ENCODE measurements at regions not wholly inside any gene's neighbourhood (a gene's known extent, or its start where the extent isn't known, plus 50 kb on each side); places are given as distances from the start of the nearest gene placed in this dataset.
A peak's percentile ranks its signal among the peaks of the same experiment; 100 is the strongest.

DNA sequence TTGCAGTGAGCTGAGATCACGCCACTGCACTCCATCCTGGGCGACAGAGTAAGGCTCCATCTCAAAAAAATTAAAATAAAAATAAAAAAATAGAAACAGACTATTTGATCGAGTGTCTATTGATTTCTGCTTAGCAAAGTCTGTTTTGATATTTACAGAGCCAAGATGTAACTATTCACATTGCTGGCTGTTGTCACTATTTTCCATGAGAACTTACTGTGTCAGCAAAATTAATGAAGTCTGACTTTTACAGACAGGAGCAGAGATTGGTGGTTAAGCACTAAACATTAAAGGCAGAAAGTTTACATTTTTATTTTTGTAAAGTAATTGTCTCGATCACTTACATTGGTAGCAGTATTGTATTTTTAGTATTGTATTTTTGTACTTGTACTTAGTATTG, 85.0 kb upstream of the CCDC28A start:
- H3K36me3 ChIP-seq (ENCODE audit: control insufficient read depth, insufficient read depth, low read length) = no peaks in the 10 kb centered on the region
- H3K27me3 ChIP-seq (ENCODE audit: control insufficient read depth, insufficient read depth, low read length, poor library complexity, severe bottlenecking) = peaks cover 15% of the 10 kb centered on the region
- 83 to 98% methylated on average over 2 to 4 of the region's 4 CpGs for WGBS, 2 experiments
- H3K9me3 ChIP-seq (ENCODE audit: control insufficient read depth, low read length) = no peaks in the 10 kb centered on the region
- no peaks in the 10 kb centered on the region for H3K4me1 ChIP-seq (ENCODE audit: control insufficient read depth, insufficient read depth, low read length)
- H3K27ac ChIP-seq (ENCODE audit: insufficient read depth, low read depth, low read length, poor library complexity, severe bottlenecking) = no peak overlapping the region
- H3K4me3 ChIP-seq (ENCODE audit: insufficient read depth, low read depth, low read length) = no peak overlapping the region

DNA sequence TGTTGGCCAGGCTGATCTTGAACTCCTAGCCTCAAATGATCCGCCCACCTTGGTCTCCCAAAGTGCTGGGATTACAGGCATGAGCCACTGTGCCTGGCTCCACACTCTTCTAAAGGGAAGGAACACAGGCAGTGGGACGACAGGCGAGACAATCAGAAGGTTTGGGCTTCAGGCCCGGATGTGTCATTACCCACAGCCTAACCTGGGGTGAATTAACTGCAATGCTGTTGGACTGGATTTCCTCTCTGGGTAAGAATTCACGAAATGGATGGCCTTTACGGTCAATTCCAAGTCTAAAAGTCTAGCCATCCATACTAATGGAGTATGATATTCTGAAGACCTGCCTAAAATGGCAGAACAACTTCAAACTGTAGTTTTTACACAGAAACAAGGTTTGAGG, 83.7 kb upstream of the CCDC28A start:
- WGBS, 2 experiments = 88 to 90% methylated on average over 6 of the region's 6 CpGs
- H3K36me3 ChIP-seq (ENCODE audit: control insufficient read depth, insufficient read depth, low read length) = no peaks in the 10 kb centered on the region
- no peaks in the 10 kb centered on the region for H3K4me1 ChIP-seq (ENCODE audit: control insufficient read depth, insufficient read depth, low read length)
- no peak overlapping the region for H3K4me3 ChIP-seq (ENCODE audit: insufficient read depth, low read depth, low read length)
- peaks cover 26% of the 10 kb centered on the region for H3K27me3 ChIP-seq (ENCODE audit: control insufficient read depth, insufficient read depth, low read length, poor library complexity, severe bottlenecking)
- H3K27ac ChIP-seq (ENCODE audit: insufficient read depth, low read depth, low read length, poor library complexity, severe bottlenecking) = no peak overlapping the region
- no peaks in the 10 kb centered on the region for H3K9me3 ChIP-seq (ENCODE audit: control insufficient read depth, low read length)

GRCh38 chr6:138690975-138691594, 82.5 kb upstream of the CCDC28A start:
- peaks cover 26% of the 10 kb centered on the region for H3K27me3 ChIP-seq (ENCODE audit: control insufficient read depth, insufficient read depth, low read length, poor library complexity, severe bottlenecking)
- WGBS, 2 experiments = 90 to 92% methylated on average over 9 to 11 of the region's 11 CpGs
- no peaks in the 10 kb centered on the region for H3K9me3 ChIP-seq (ENCODE audit: control insufficient read depth, low read length)
- H3K4me1 ChIP-seq (ENCODE audit: control insufficient read depth, insufficient read depth, low read length) = no peaks in the 10 kb centered on the region
- H3K36me3 ChIP-seq (ENCODE audit: control insufficient read depth, insufficient read depth, low read length) = no peaks in the 10 kb centered on the region
- no peak overlapping the region for H3K4me3 ChIP-seq (ENCODE audit: insufficient read depth, low read depth, low read length)
- no peak overlapping the region for H3K27ac ChIP-seq (ENCODE audit: insufficient read depth, low read depth, low read length, poor library complexity, severe bottlenecking)

GRCh38 chr6:138691595-138692057, 81.9 kb upstream of the CCDC28A start:
- no peaks in the 10 kb centered on the region for H3K36me3 ChIP-seq (ENCODE audit: control insufficient read depth, insufficient read depth, low read length)
- no peaks in the 10 kb centered on the region for H3K4me1 ChIP-seq (ENCODE audit: control insufficient read depth, insufficient read depth, low read length)
- H3K4me3 ChIP-seq (ENCODE audit: insufficient read depth, low read depth, low read length) = peak overlapping the region; percentile 81
- peaks cover 26% of the 10 kb centered on the region for H3K27me3 ChIP-seq (ENCODE audit: control insufficient read depth, insufficient read depth, low read length, poor library complexity, severe bottlenecking)
- 12 to 14% methylated on average over 14 of the region's 14 CpGs for WGBS, 2 experiments
- H3K27ac ChIP-seq (ENCODE audit: insufficient read depth, low read depth, low read length, poor library complexity, severe bottlenecking) = no peak overlapping the region
- no peaks in the 10 kb centered on the region for H3K9me3 ChIP-seq (ENCODE audit: control insufficient read depth, low read length)

DNA sequence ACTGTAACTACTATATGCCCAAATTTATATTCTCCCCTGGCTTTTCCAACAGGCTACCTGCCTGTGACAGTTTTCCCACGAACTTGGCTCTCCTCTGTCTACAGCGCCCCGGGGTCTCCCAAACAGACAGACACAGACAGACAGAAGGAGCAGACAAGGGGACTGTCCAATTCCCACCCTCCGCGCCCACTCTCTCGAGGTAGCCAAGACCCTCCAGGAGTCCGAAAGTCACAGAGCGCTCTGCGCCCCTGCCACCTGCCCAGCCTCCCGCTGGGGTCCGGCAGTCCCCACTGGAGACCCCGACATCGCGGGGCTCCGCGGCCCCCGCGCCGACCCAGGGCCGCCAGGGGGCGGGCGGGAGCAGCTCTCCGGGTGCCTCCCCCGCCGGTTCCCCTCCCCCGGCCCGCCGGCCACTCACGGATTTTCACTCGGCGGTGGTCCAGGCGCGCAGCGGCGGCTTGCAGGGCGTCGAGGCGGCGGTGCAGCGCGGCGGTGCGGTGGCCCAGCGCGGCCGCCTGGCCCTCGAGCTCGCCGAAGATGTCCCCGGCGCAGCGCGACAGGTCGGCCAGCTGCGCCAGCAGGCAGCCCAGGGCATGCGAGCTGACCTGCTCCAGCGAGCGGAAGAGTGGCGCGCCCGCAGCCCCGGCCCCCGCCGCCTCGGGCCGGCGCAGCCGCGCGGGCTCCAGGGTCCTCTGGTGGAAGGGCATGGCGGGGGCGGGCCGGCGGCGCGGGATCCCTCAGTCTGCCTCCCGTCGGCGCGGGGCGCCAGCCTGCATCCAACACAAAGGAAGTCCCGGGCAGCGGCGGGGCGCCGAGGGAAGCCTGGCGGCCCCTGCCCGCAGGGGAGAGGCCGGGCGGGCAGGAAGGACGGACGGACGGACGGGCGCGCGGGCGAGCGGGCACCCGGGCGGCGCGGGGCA, 81.3 kb upstream of the CCDC28A start:
- whole genome bisulfite sequencing, 2 experiments = 0% methylated on average over 103 of the region's 103 CpGs
- H3K27ac ChIP-seq (ENCODE audit: insufficient read depth, low read depth, low read length, poor library complexity, severe bottlenecking) = peak overlapping the region; percentile 72
- H3K4me3 ChIP-seq (ENCODE audit: insufficient read depth, low read depth, low read length) = peak overlapping the region; percentile 81
- H3K4me1 ChIP-seq (ENCODE audit: control insufficient read depth, insufficient read depth, low read length) = no peaks in the 10 kb centered on the region
- H3K27me3 ChIP-seq (ENCODE audit: control insufficient read depth, insufficient read depth, low read length, poor library complexity, severe bottlenecking) = peaks cover 26% of the 10 kb centered on the region
- no peaks in the 10 kb centered on the region for H3K9me3 ChIP-seq (ENCODE audit: control insufficient read depth, low read length)
- H3K36me3 ChIP-seq (ENCODE audit: control insufficient read depth, insufficient read depth, low read length) = no peaks in the 10 kb centered on the region

DNA sequence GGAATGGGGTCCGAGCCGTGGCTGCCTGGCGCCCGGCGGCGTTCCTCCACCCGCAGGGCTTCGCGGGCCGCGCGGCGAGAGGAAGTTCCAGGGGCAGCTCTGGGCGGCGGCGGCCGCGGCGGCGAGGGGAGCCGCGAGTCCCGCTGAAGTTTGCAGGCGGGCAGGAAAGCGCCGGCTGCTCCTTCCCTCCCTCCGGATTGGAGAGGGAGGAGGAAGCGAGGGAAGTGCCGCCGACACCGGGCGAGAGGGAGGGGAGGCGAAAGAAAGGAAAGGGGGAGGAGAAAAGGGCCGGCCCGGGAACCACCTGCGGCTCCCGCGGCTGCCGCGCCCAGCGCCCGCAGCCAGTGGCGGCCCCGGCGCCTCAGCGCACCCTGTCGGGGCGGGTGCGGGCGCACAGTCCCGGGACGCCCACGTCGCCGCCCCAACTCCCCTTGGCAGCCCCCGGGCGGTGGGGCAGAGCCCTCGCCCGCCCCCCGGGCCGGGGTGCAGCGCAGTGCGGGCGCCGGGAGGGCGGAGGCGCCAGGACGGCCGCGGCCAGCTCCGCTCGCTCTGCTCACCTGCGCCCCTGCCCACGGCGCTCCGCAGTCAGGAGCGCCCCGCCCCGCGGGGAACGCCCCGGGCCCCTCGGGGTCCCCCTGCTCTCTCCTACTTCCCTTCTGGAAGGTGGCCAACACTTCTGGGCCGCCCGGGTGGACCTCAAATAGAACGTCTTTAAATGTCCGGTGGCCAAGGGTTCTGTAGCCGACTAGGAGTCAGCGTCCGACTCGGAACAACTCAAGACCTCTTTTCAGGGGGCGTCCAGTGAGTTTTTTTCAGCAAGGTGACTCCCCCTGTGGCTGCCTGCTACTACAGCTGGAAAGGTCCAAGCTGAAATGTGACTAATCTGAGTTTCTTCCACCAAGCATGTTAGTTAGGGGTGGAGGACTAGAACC, 80.3 kb upstream of the CCDC28A start:
- Histone ChIP-seq H3K4me3 (ENCODE audit: insufficient read depth, low read depth, low read length) (peak overlapping the region; percentile 81), H3K36me3 (ENCODE audit: control insufficient read depth, insufficient read depth, low read length) (no peaks in the 10 kb centered on the region), H3K27ac (ENCODE audit: insufficient read depth, low read depth, low read length, poor library complexity, severe bottlenecking) (peak overlapping the region; percentile 72), H3K4me1 (ENCODE audit: control insufficient read depth, insufficient read depth, low read length) (no peaks in the 10 kb centered on the region), H3K9me3 (ENCODE audit: control insufficient read depth, low read length) (no peaks in the 10 kb centered on the region), H3K27me3 (ENCODE audit: control insufficient read depth, insufficient read depth, low read length, poor library complexity, severe bottlenecking) (peaks cover 26% of the 10 kb centered on the region)
- WGBS, 2 experiments = 0 to 1% methylated on average over 92 of the region's 92 CpGs

GRCh38 chr6:138695193-138695592, 78.4 kb upstream of the CCDC28A start:
- H3K36me3 ChIP-seq (ENCODE audit: control insufficient read depth, insufficient read depth, low read length) = no peaks in the 10 kb centered on the region
- WGBS, 2 experiments = 94 to 100% methylated on average over 3 to 4 of the region's 4 CpGs
- H3K27me3 ChIP-seq (ENCODE audit: control insufficient read depth, insufficient read depth, low read length, poor library complexity, severe bottlenecking) = peaks cover 26% of the 10 kb centered on the region
- H3K9me3 ChIP-seq (ENCODE audit: control insufficient read depth, low read length) = no peaks in the 10 kb centered on the region
- H3K4me1 ChIP-seq (ENCODE audit: control insufficient read depth, insufficient read depth, low read length) = no peaks in the 10 kb centered on the region
- H3K27ac ChIP-seq (ENCODE audit: insufficient read depth, low read depth, low read length, poor library complexity, severe bottlenecking) = no peak overlapping the region
- H3K4me3 ChIP-seq (ENCODE audit: insufficient read depth, low read depth, low read length) = no peak overlapping the region

- H3K27me3 ChIP-seq (ENCODE audit: control insufficient read depth, insufficient read depth, low read length, poor library complexity, severe bottlenecking) = no peaks in the 10 kb centered on the region
- H3K36me3 ChIP-seq (ENCODE audit: control insufficient read depth, insufficient read depth, low read length) = no peaks in the 10 kb centered on the region
- no peak overlapping the region for H3K27ac ChIP-seq (ENCODE audit: insufficient read depth, low read depth, low read length, poor library complexity, severe bottlenecking)
- no peaks in the 10 kb centered on the region for H3K4me1 ChIP-seq (ENCODE audit: control insufficient read depth, insufficient read depth, low read length)
- H3K4me3 ChIP-seq (ENCODE audit: insufficient read depth, low read depth, low read length) = no peak overlapping the region
- H3K9me3 ChIP-seq (ENCODE audit: control insufficient read depth, low read length) = no peaks in the 10 kb centered on the region
Measured at GRCh38 chr6:138714493-138714892, 59.1 kb upstream of the CCDC28A start.

GRCh38 chr6:138716013-138716412, 57.6 kb upstream of the CCDC28A start:
- 100% methylated on average over 1 of the region's 1 CpG; no CpG with 5 or more reads in 1 of the 2 experiments for WGBS, 2 experiments
- H3K27me3 ChIP-seq (ENCODE audit: control insufficient read depth, insufficient read depth, low read length, poor library complexity, severe bottlenecking) = no peaks in the 10 kb centered on the region
- H3K36me3 ChIP-seq (ENCODE audit: control insufficient read depth, insufficient read depth, low read length) = no peaks in the 10 kb centered on the region
- H3K27ac ChIP-seq (ENCODE audit: insufficient read depth, low read depth, low read length, poor library complexity, severe bottlenecking) = no peak overlapping the region
- no peaks in the 10 kb centered on the region for H3K4me1 ChIP-seq (ENCODE audit: control insufficient read depth, insufficient read depth, low read length)
- no peak overlapping the region for H3K4me3 ChIP-seq (ENCODE audit: insufficient read depth, low read depth, low read length)
- H3K9me3 ChIP-seq (ENCODE audit: control insufficient read depth, low read length) = no peaks in the 10 kb centered on the region
